ENCODE measurements at regions not wholly inside any gene's neighbourhood (a gene's known extent, or its start where the extent isn't known, plus 50 kb on each side); places are given as distances from the start of the nearest gene placed in this dataset.

DNA sequence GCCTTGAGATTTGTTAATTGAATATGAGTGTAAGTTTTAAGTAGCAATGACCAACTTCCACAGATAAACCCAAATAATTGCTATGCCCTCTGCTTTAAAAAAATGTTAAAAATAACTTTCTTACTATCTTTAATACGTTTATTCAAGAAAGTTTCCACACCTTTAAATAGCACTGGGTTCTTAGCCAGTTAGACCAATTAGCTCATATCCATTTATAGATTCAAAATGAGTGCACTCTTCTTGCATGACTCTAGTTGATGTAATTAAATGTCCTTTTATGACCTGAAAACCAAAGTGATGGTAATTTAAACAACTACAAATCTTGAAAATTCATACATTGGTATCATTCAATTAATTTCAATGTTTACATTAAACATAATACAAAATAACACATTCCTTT, 50.8 kb upstream of the CACNA2D1 start:
- no peak overlapping the region for H3K4me2 ChIP-seq (ENCODE audit: control insufficient read depth, insufficient read depth)
- no peaks in the 10 kb centered on the region for H3K9me3 ChIP-seq (replicated peaks; ENCODE audit: control insufficient read depth, insufficient read depth, low read length)
- SMC1A ChIA-PET (ENCODE audit: uncharacterized antibody, unreplicated experiment), result interaction anchor here (1.3 to 2.6 kb wide), 4 partner anchors 9 to 65 kb away, joined by 3 to 9 read pairs (median 4); no protein-coding TSS in a partner anchor
- H3K36me3 ChIP-seq (ENCODE audit: control insufficient read depth in 2 of 2, insufficient read depth in 2 of 2, low read length in 1 of 2), result no peaks in the 10 kb centered on the region
- no peaks in the 10 kb centered on the region for H4K20me1 ChIP-seq (ENCODE audit: control insufficient read depth, insufficient read depth)
- H2AFZ ChIP-seq (ENCODE audit: control insufficient read depth, low read depth, low read length), result no peak overlapping the region
- no peak overlapping the region for H3K9ac ChIP-seq (ENCODE audit: control insufficient read depth, insufficient read depth, low read length)
- 4% methylated on average over 1 of the region's 1 CpG for WGBS (ENCODE audit: insufficient coverage, insufficient replicate concordance, low lambda C conversion rate, missing lambda C conversion rate)
- H3K4me1 ChIP-seq (ENCODE audit: control insufficient read depth, insufficient read depth, low read length), result no peaks in the 10 kb centered on the region
- no peak for FAIRE-seq
- RAD21 ChIA-PET (ENCODE audit: unreplicated experiment), result interaction anchor here (1.6 kb wide), 1 partner anchor 78 kb away, joined by 5 read pairs; no protein-coding TSS in a partner anchor
- CTCF ChIA-PET, result interaction anchor here (1.1 to 2.2 kb wide), 3 partner anchors 12 to 65 kb away, joined by 3 to 7 read pairs (median 6); no protein-coding TSS in a partner anchor
- in situ Hi-C loops (cut with MboI) (no loop called here), intact Hi-C loops (cut with micrococcal nuclease; ENCODE audit: unreplicated experiment) (no loop called here)
- 0 out of 3 replicates have a peak, but pooled peaks have one; percentile 30 for ATAC-seq
- no TSS peak for BruUV-seq (replicated peaks)
- no peak overlapping the region for H3K4me3 ChIP-seq
- H3K27me3 ChIP-seq (replicated peaks in 1 of 2; ENCODE audit: control insufficient read depth in 2 of 2, insufficient read depth in 2 of 2, low read length in 1 of 2), result no peaks in the 10 kb centered on the region
- no peaks in the 10 kb centered on the region for H3K79me2 ChIP-seq (ENCODE audit: control insufficient read depth, insufficient read depth, low read length)
- DNase-seq (ENCODE audit: low read depth, low spot score), result no peak
- no peak overlapping the region for H3K27ac ChIP-seq (ENCODE audit: control insufficient read depth, insufficient read depth)
- POLR2A ChIA-PET, result no interaction called here
- TF ChIP-seq BACH1 (IDR thresholded peaks at IDR 0.05; ENCODE audit: borderline replicate concordance), result no peak
- TF ChIP-seq EZH2 (IDR thresholded peaks at IDR 0.05; ENCODE audit: borderline replicate concordance, control insufficient read depth, low read depth, low read length), result no peak
- TF ChIP-seq BCL11A (IDR thresholded peaks at IDR 0.05; ENCODE audit: low read depth, low read length), result no peak
- TF ChIP-seq, protein P1, sequence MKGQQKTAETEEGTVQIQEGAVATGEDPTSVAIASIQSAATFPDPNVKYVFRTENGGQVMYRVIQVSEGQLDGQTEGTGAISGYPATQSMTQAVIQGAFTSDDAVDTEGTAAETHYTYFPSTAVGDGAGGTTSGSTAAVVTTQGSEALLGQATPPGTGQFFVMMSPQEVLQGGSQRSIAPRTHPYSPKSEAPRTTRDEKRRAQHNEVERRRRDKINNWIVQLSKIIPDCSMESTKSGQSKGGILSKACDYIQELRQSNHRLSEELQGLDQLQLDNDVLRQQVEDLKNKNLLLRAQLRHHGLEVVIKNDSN (IDR thresholded peaks at IDR 0.05; ENCODE audit: borderline replicate concordance, extremely low read length, insufficient read depth, low read depth, low read length), result no peak
- TF ChIP-seq, protein P2, sequence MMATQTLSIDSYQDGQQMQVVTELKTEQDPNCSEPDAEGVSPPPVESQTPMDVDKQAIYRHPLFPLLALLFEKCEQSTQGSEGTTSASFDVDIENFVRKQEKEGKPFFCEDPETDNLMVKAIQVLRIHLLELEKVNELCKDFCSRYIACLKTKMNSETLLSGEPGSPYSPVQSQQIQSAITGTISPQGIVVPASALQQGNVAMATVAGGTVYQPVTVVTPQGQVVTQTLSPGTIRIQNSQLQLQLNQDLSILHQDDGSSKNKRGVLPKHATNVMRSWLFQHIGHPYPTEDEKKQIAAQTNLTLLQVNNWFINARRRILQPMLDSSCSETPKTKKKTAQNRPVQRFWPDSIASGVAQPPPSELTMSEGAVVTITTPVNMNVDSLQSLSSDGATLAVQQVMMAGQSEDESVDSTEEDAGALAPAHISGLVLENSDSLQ (IDR thresholded peaks at IDR 0.05), result no peak
- TF ChIP-seq, protein P3, sequence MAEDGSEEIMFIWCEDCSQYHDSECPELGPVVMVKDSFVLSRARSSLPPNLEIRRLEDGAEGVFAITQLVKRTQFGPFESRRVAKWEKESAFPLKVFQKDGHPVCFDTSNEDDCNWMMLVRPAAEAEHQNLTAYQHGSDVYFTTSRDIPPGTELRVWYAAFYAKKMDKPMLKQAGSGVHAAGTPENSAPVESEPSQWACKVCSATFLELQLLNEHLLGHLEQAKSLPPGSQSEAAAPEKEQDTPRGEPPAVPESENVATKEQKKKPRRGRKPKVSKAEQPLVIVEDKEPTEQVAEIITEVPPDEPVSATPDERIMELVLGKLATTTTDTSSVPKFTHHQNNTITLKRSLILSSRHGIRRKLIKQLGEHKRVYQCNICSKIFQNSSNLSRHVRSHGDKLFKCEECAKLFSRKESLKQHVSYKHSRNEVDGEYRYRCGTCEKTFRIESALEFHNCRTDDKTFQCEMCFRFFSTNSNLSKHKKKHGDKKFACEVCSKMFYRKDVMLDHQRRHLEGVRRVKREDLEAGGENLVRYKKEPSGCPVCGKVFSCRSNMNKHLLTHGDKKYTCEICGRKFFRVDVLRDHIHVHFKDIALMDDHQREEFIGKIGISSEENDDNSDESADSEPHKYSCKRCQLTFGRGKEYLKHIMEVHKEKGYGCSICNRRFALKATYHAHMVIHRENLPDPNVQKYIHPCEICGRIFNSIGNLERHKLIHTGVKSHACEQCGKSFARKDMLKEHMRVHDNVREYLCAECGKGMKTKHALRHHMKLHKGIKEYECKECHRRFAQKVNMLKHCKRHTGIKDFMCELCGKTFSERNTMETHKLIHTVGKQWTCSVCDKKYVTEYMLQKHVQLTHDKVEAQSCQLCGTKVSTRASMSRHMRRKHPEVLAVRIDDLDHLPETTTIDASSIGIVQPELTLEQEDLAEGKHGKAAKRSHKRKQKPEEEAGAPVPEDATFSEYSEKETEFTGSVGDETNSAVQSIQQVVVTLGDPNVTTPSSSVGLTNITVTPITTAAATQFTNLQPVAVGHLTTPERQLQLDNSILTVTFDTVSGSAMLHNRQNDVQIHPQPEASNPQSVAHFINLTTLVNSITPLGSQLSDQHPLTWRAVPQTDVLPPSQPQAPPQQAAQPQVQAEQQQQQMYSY (CRISPR knock-in tag; IDR thresholded peaks at IDR 0.05), result no peak
- no peak for TF ChIP-seq ZSCAN29 (IDR thresholded peaks at IDR 0.05)
- no peak for TF ChIP-seq ZBED1 (IDR thresholded peaks at IDR 0.05; ENCODE audit: borderline replicate concordance)
- no peak for TF ChIP-seq CEBPB (IDR thresholded peaks at IDR 0.05; ENCODE audit: borderline replicate concordance in 1 of 2, low read depth in 2 of 2, low read length in 2 of 2)
- TF ChIP-seq NR2C2 (IDR thresholded peaks at IDR 0.05; ENCODE audit: borderline replicate concordance, control insufficient read depth, insufficient read length, low read depth), result no peak
- no peak for TF ChIP-seq EGR1 (IDR thresholded peaks at IDR 0.05; ENCODE audit: borderline replicate concordance in 1 of 2, low read depth in 2 of 2, low read length in 2 of 2)
- TF ChIP-seq SMC3 (IDR thresholded peaks at IDR 0.05; ENCODE audit: borderline replicate concordance, low read length), result no peak
- no peak for TF ChIP-seq CHD2 (IDR thresholded peaks at IDR 0.05; ENCODE audit: borderline replicate concordance, low read depth, low read length)
- no peak for TF ChIP-seq FOXM1 (IDR thresholded peaks at IDR 0.05; ENCODE audit: low read depth, low read length)
- TF ChIP-seq EED (IDR thresholded peaks at IDR 0.05; ENCODE audit: low read depth), result no peak
- TF ChIP-seq SREBF2 (IDR thresholded peaks at IDR 0.05; ENCODE audit: low read length), result no peak
- no peak for TF ChIP-seq SREBF1 (IDR thresholded peaks at IDR 0.05; ENCODE audit: low read length)
- no peak for TF ChIP-seq POLR2AphosphoS2 (IDR thresholded peaks at IDR 0.05; ENCODE audit: low read depth, low read length)
